Body of pancreas (tissue), 4 donors: ENCODE measurements at regions not wholly inside any gene's neighbourhood (a gene's known extent, or its start where the extent isn't known, plus 50 kb on each side); places are given as distances from the start of the nearest gene placed in this dataset.

Experiments used
- POLR2A ChIP-seq, 3 donors: fragments of 450-650 bp; IDR thresholded peaks; one replicate each; pipeline ENCODE4 v1.6.1; 2016; ENCODE audit warnings: antibody characterized with exemption in 3 of 3, mild to moderate bottlenecking in 2 of 3
- TF ChIP-seq, protein P1 (sequence below), 7 experiments: fragments of 450-650 bp in 4 of 7; fragments of 200-600 bp in 3 of 7; sonication (generic) in 3 of 7; IDR thresholded peaks; one replicate each; pipeline ENCODE4 v1.5.1; 2016 to 2019; ENCODE audit warnings: antibody characterized with exemption in 7 of 7

DNA sequence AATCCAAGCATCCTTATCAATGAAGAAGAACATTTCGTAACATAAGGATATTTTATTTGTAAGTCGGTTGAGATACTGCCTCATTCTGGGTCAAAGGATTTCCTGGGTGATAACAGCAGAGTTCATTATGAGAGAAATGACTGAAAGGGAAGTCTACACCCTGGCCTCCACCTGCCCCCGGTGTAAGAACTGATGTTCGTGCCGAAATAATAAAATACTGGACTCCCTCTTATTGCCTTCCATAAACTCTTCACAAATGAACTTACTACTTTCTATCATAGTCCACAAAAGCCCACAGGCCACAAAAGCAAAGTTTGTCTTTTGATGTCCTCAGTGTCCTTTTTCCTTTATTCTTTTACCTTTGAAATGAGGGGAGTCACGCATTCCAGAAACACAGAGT is 174.4 kb downstream of the SERPINI1 start:
- TF ChIP-seq, protein P1, sequence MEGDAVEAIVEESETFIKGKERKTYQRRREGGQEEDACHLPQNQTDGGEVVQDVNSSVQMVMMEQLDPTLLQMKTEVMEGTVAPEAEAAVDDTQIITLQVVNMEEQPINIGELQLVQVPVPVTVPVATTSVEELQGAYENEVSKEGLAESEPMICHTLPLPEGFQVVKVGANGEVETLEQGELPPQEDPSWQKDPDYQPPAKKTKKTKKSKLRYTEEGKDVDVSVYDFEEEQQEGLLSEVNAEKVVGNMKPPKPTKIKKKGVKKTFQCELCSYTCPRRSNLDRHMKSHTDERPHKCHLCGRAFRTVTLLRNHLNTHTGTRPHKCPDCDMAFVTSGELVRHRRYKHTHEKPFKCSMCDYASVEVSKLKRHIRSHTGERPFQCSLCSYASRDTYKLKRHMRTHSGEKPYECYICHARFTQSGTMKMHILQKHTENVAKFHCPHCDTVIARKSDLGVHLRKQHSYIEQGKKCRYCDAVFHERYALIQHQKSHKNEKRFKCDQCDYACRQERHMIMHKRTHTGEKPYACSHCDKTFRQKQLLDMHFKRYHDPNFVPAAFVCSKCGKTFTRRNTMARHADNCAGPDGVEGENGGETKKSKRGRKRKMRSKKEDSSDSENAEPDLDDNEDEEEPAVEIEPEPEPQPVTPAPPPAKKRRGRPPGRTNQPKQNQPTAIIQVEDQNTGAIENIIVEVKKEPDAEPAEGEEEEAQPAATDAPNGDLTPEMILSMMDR (IDR thresholded peaks at IDR 0.05): no peak
- TF ChIP-seq POLR2A (IDR thresholded peaks at IDR 0.05): no peak
